H9 (cell line): ENCODE measurements at regions not wholly inside any gene's neighbourhood (a gene's known extent, or its start where the extent isn't known, plus 50 kb on each side); places are given as distances from the start of the nearest gene placed in this dataset.

Source experiments
- DNase-seq: peaks from one replicate; pipeline ENCODE4 v3.0.0-alpha.2; 2017
- H2AFZ ChIP-seq: one replicate; pipeline ENCODE4 v1.6.1; 2013; ENCODE audit warnings: mild to moderate bottlenecking, low read length, control low read depth, moderate library complexity
- H2AK5ac ChIP-seq: 2 replicates; pipeline ENCODE4 v1.6.1; 2013; ENCODE audit warnings: low read length, control low read depth, mixed read lengths; ENCODE audit not compliant: insufficient read length
- H2BK120ac ChIP-seq: one replicate; pipeline ENCODE4 v1.6.1; 2013; ENCODE audit warnings: low read depth, mild to moderate bottlenecking, low read length, control low read depth, inconsistent platforms; ENCODE audit not compliant: poor library complexity, severe bottlenecking
- H2BK12ac ChIP-seq: 2 replicates; pipeline ENCODE4 v1.6.1; 2013; ENCODE audit warnings: low read length, control low read depth, mixed read lengths, low read depth; ENCODE audit not compliant: insufficient read length
- H2BK15ac ChIP-seq: 2 replicates; pipeline ENCODE4 v1.6.1; 2013; ENCODE audit warnings: low read depth, low read length, control low read depth
- H2BK20ac ChIP-seq: one replicate; pipeline ENCODE4 v1.6.1; 2013; ENCODE audit warnings: low read depth, mild to moderate bottlenecking, low read length, control low read depth, inconsistent platforms; ENCODE audit not compliant: poor library complexity, severe bottlenecking
- H2BK5ac ChIP-seq: 2 replicates; pipeline ENCODE4 v1.6.1; 2013; ENCODE audit warnings: low read length, control low read depth, mixed read lengths; ENCODE audit not compliant: insufficient read length
- H3K14ac ChIP-seq: 2 replicates; pipeline ENCODE4 v1.6.1; 2013; ENCODE audit warnings: low read length, control low read depth; ENCODE audit not compliant: insufficient read depth
- H3K18ac ChIP-seq: 2 replicates; pipeline ENCODE4 v1.6.1; 2013; ENCODE audit warnings: low read depth, mild to moderate bottlenecking, mixed read lengths, low read length, control low read depth; ENCODE audit not compliant: insufficient read length
- H3K23ac ChIP-seq: 2 replicates; pipeline ENCODE4 v1.6.1; 2013; ENCODE audit warnings: low read length, control low read depth, mixed read lengths, low read depth; ENCODE audit not compliant: insufficient read length
- H3K23me2 ChIP-seq: 2 replicates; pipeline ENCODE4 v1.6.1; 2013; ENCODE audit warnings: low read depth, mild to moderate bottlenecking, mixed read lengths, low read length, control low read depth; ENCODE audit not compliant: insufficient read length, poor library complexity, severe bottlenecking
- H3K27ac ChIP-seq: 2 replicates; pipeline ENCODE4 v1.5.1; 2013; ENCODE audit warnings: low read length, control low read depth, mixed read lengths, low read depth; ENCODE audit not compliant: insufficient read length
- H3K27me3 ChIP-seq: 2 replicates; pipeline ENCODE4 v1.6.1; 2013; ENCODE audit warnings: low read length, control low read depth, inconsistent platforms; ENCODE audit not compliant: insufficient read depth
- H3K4ac ChIP-seq: 2 replicates; pipeline ENCODE4 v1.6.1; 2013; ENCODE audit warnings: low read depth, mild to moderate bottlenecking, control low read depth, inconsistent platforms, low read length, moderate library complexity
- H3K4me1 ChIP-seq: 2 replicates; pipeline ENCODE4 v1.6.1; 2013; ENCODE audit warnings: low read length, control low read depth, inconsistent platforms; ENCODE audit not compliant: insufficient read depth
- H3K4me2 ChIP-seq: 2 replicates; pipeline ENCODE4 v1.6.1; 2013; ENCODE audit warnings: low read length, control low read depth, mixed read lengths; ENCODE audit not compliant: insufficient read length, insufficient read depth
- H3K56ac ChIP-seq: 2 replicates; pipeline ENCODE4 v1.6.1; 2013; ENCODE audit warnings: low read depth, mild to moderate bottlenecking, mixed read lengths, low read length, control low read depth; ENCODE audit not compliant: insufficient read length
- H3K79me1 ChIP-seq: 2 replicates; pipeline ENCODE4 v1.6.1; 2013; ENCODE audit warnings: low read depth, mild to moderate bottlenecking, moderate library complexity, low read length, control low read depth, inconsistent platforms; ENCODE audit not compliant: insufficient read depth, poor library complexity, severe bottlenecking
- H3K79me2 ChIP-seq: 2 replicates; pipeline ENCODE4 v1.6.1; 2013; ENCODE audit warnings: low read length, control low read depth, inconsistent platforms; ENCODE audit not compliant: insufficient read depth
- H3K9ac ChIP-seq: 2 replicates; pipeline ENCODE4 v1.6.1; 2013; ENCODE audit warnings: low read length, control low read depth, mixed read lengths; ENCODE audit not compliant: insufficient read length; ENCODE audit errors: extremely low read depth
- H3K9me3 ChIP-seq: one replicate; pipeline ENCODE4 v1.6.1; 2013; ENCODE audit warnings: low read depth, low read length, inconsistent platforms; ENCODE audit not compliant: control insufficient read depth
- H3T11ph ChIP-seq: one replicate; pipeline ENCODE4 v1.6.1; 2013; ENCODE audit warnings: mild to moderate bottlenecking, low read length, control low read depth, inconsistent platforms
- H4K20me1 ChIP-seq: one replicate; pipeline ENCODE4 v1.6.1; 2013; ENCODE audit not compliant: control insufficient read depth, insufficient read length, insufficient read depth
- H4K5ac ChIP-seq: 2 replicates; pipeline ENCODE4 v1.6.1; 2013; ENCODE audit warnings: low read depth, mild to moderate bottlenecking, mixed read lengths, low read length, control low read depth; ENCODE audit not compliant: insufficient read length
- H4K8ac ChIP-seq: replicated peaks from 2 replicates; pipeline ENCODE4 v1.6.1; 2013; ENCODE audit warnings: low read length, control low read depth, mixed read lengths, low read depth; ENCODE audit not compliant: insufficient read length
- H4K91ac ChIP-seq: 2 replicates; pipeline ENCODE4 v1.6.1; 2013; ENCODE audit warnings: low read depth, mild to moderate bottlenecking, moderate library complexity, mixed read lengths, low read length, control low read depth; ENCODE audit not compliant: insufficient read length
- H3K27ac Mint-ChIP-seq, 3 experiments: 2 replicates in 2 of 3; 3 replicates in 1 of 3; pipeline ENCODE4 v1.8.0; 2020 to 2021; ENCODE audit warnings: mixed read lengths in 3 of 3, mild to moderate bottlenecking in 1 of 3, moderate library complexity in 1 of 3
- H3K27me3 Mint-ChIP-seq: 2 replicates; pipeline ENCODE4 v1.8.0; 2021; ENCODE audit warnings: low read depth, mild to moderate bottlenecking, moderate library complexity, mixed read lengths
- H3K36me3 Mint-ChIP-seq, 3 experiments: 2 replicates in 2 of 3; 3 replicates in 1 of 3; pipeline ENCODE4 v1.8.0; 2020 to 2021; ENCODE audit warnings: low read depth in 3 of 3, mixed read lengths in 3 of 3; ENCODE audit not compliant: insufficient read depth in 1 of 3
- H3K4me1 Mint-ChIP-seq, 2 experiments: 2 replicates each; pipeline ENCODE4 v1.8.0; 2020; ENCODE audit warnings: mixed read lengths in 2 of 2
- H3K4me3 Mint-ChIP-seq, 2 experiments: 2 replicates in 1 of 2; 3 replicates in 1 of 2; pipeline ENCODE4 v1.8.0; 2020 to 2021; ENCODE audit warnings: mild to moderate bottlenecking in 2 of 2, mixed read lengths in 2 of 2, moderate library complexity in 1 of 2
- H3K9me3 Mint-ChIP-seq, 2 experiments: 2 replicates in 1 of 2; 3 replicates in 1 of 2; pipeline ENCODE4 v1.8.0; 2020; ENCODE audit warnings: mild to moderate bottlenecking in 2 of 2, mixed read lengths in 2 of 2, moderate library complexity in 1 of 2
- WGBS: extraction: QIAGEN DNeasy Blood & Tissue Kit; methylation state at CpG from one replicate; pipeline ENCODE4 v1.1.7; 2013; ENCODE audit warnings: missing lambda C conversion rate, low lambda C conversion rate, mixed read lengths; ENCODE audit not compliant: insufficient read length; ENCODE audit errors: extremely low coverage; 5-methylcytosine and 5-hydroxymethylcytosine counted together
- TF ChIP-seq, protein P1 (sequence below): fragments of 200-600 bp; sonication (generic); conservative IDR thresholded peaks from 3 replicates; pipeline ENCODE4 v1.8.0; 2021; ENCODE audit warnings: antibody characterized with exemption, mild to moderate bottlenecking

DNA sequence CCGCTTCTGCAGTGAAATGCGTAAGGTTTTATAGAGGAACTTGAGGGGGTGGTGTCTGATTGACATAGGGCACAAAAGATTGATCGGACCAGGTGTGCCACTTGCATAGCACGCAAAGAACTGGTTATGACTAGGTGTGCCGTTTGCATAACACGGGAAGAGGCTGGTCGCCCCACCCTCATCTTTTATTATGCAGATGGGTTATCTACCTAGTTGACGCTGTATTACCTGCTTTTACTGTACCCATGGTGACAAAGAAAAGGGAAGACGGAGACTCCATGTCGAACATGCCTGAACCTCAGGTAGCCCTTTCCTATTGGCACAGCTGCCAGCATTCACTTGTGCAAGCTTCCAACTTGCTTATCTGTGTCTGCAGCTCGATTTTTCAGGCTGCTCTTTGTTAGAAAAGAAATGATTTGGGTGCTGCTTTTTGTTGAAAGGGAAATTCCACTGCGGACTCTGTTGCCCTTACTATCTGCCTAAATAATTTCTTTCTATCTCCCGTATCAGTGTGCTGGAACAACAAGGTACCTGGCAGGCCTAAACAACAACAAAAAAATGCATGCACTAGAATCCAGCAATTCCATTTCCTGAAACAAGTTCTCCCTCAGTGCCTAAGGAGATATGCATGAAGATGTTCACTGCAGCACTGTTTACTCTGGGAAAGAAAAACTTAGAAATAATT, 194.4 kb upstream of the KAZN start:
- Histone ChIP-seq H2BK120ac (peak overlapping the region; percentile 51), H3K9me3 (no peaks in the 10 kb centered on the region), H2AK5ac (no peak overlapping the region), H3K4me2 (no peak overlapping the region), H2BK5ac (no peak overlapping the region), H2AFZ (no peak overlapping the region), H2BK12ac (no peak overlapping the region), H3K27ac (peak overlapping the region; percentile 86), H4K20me1 (no peaks in the 10 kb centered on the region), H3K4ac (no peak overlapping the region), H3K4me1 (peaks cover 8% of the 10 kb centered on the region; the same call in 1 of the 2 replicates), H3K23ac (no peak overlapping the region), H4K8ac (no peak overlapping the region), H2BK15ac (no peak overlapping the region), H3K79me2 (no peaks in the 10 kb centered on the region), H3K23me2 (no peaks in the 10 kb centered on the region), H2BK20ac (no peak overlapping the region), H3T11ph (peak overlapping the region; percentile 74), H3K14ac (peak overlapping the region; percentile 23; the same call in 1 of the 2 replicates), H3K9ac (no peak overlapping the region), H3K79me1 (no peaks in the 10 kb centered on the region), H4K91ac (no peak overlapping the region), H3K27me3 (no peaks in the 10 kb centered on the region), H3K18ac (peak overlapping the region; percentile 80), H3K56ac (no peak overlapping the region), H4K5ac (no peak overlapping the region)
- H3K9me3 Mint-ChIP-seq, result peaks cover 0 to 13% of the 10 kb centered on the region in 2 experiments; a peak in 4 of 5 replicates
- H3K4me3 Mint-ChIP-seq, result peak overlapping the region in 1 of 2 experiments; percentile 29; a peak in 3 of 5 replicates
- WGBS, result no CpG with 5 or more reads among the region's 13 CpGs
- peak overlapping the region; percentile 66 to 93 (median 70); a peak in 6 of 7 replicates for H3K27ac Mint-ChIP-seq
- no peaks in the 10 kb centered on the region; the same call in 1 of the 2 replicates for H3K27me3 Mint-ChIP-seq
- peak; percentile 48 for DNase-seq
- peaks cover 27 to 36% of the 10 kb centered on the region in 2 experiments for H3K4me1 Mint-ChIP-seq
- TF ChIP-seq, protein P1, sequence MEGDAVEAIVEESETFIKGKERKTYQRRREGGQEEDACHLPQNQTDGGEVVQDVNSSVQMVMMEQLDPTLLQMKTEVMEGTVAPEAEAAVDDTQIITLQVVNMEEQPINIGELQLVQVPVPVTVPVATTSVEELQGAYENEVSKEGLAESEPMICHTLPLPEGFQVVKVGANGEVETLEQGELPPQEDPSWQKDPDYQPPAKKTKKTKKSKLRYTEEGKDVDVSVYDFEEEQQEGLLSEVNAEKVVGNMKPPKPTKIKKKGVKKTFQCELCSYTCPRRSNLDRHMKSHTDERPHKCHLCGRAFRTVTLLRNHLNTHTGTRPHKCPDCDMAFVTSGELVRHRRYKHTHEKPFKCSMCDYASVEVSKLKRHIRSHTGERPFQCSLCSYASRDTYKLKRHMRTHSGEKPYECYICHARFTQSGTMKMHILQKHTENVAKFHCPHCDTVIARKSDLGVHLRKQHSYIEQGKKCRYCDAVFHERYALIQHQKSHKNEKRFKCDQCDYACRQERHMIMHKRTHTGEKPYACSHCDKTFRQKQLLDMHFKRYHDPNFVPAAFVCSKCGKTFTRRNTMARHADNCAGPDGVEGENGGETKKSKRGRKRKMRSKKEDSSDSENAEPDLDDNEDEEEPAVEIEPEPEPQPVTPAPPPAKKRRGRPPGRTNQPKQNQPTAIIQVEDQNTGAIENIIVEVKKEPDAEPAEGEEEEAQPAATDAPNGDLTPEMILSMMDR, result no peak
- H3K36me3 Mint-ChIP-seq, result peaks cover 0 to 2% (median 0%) of the 10 kb centered on the region in 3 experiments; a peak in 2 of 7 replicates
